ENCODE measurements at regions not wholly inside any gene's neighbourhood (a gene's known extent, or its start where the extent isn't known, plus 50 kb on each side); places are given as distances from the start of the nearest gene placed in this dataset.

DNA sequence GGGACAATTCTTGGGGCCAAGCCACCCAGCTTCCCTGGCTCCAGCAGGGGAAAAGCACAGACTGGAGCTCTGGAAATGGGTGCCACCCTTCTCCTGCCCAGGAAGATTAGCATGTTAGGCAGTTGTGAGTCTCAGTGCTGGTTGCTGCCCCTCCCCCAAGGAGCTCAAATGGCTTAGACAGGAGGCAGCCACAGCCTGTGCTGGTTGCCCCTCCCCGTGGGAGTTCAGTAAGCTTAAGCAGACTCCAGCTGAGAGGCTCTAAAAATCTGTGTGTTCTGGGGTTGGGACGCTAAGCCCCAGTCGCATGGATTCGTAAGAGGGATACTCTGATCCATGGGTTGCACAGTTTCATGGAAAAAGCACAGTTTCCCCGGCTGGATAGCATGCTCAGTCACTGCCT lies 92.7 kb upstream of the NDST3 start:
- Histone ChIP-seq H3K9me3 (no peaks in the 10 kb centered on the region), H3K27me3 (no peaks in the 10 kb centered on the region), H3K27ac (no peak overlapping the region), H3K4me3 (no peak overlapping the region), H3K36me3 (no peaks in the 10 kb centered on the region), H3K4me1 (no peaks in the 10 kb centered on the region)
- no peak for TF ChIP-seq POLR2A (IDR thresholded peaks at IDR 0.05)
- no peak for TF ChIP-seq CTCF (IDR thresholded peaks at IDR 0.05)
- no peak for DNase-seq
- intact Hi-C loops (cut with DNase I; ENCODE audit: low total_unique reads): no loop called here

DNA sequence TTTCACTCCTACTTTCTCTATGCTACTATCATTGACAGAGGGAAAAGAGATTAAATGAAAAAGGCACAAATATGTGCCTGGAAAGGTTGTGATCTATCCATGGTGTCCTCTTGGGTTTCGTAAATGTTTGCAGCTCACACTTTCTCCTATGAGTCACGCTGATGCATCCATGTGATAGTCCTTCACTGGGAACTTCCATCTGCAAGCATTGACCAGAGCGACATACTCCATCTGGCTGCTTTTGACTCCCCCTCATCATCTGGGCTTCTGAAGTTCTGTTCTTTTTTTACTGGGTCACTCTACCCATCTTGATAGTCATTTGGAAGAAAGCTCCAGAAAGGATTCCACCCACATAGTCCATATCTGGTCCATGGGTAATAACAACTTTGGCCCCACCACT lies 84.7 kb upstream of the NDST3 start:
- no peak for TF ChIP-seq CTCF (IDR thresholded peaks at IDR 0.05)
- TF ChIP-seq POLR2A (IDR thresholded peaks at IDR 0.05): no peak
- H3K36me3 ChIP-seq: no peaks in the 10 kb centered on the region
- no peak overlapping the region for H3K4me3 ChIP-seq
- no peak overlapping the region for H3K27ac ChIP-seq
- no peaks in the 10 kb centered on the region for H3K4me1 ChIP-seq
- H3K9me3 ChIP-seq: no peaks in the 10 kb centered on the region
- no peaks in the 10 kb centered on the region for H3K27me3 ChIP-seq
- intact Hi-C loops (cut with DNase I; ENCODE audit: low total_unique reads): no loop called here
- DNase-seq: no peak

DNA sequence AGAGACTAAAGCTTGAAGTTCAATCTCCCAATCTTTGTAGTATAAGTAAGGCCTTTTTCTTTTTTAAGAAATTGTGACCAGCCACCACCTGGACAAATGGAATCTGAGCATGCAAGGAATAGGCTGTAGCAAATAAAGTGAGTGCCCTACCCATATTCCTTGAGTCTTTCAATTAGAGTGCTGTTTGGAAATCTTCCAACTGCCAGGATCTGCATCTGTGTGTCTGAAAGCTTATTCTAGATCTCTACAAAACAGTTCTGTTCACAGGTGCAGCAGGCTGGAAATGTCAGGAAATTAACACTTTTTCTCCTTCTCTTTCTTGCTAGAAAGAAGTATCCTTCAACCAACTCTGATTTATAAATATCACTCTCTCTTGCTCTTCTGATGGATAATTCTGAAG lies 76.7 kb upstream of the NDST3 start:
- intact Hi-C loops (cut with DNase I; ENCODE audit: low total_unique reads): no loop called here
- Histone ChIP-seq H3K9me3 (no peaks in the 10 kb centered on the region), H3K36me3 (no peaks in the 10 kb centered on the region), H3K27ac (no peak overlapping the region), H3K4me1 (no peaks in the 10 kb centered on the region), H3K4me3 (no peak overlapping the region), H3K27me3 (no peaks in the 10 kb centered on the region)
- TF ChIP-seq CTCF (IDR thresholded peaks at IDR 0.05) (no peak), POLR2A (IDR thresholded peaks at IDR 0.05) (no peak)
- no peak for DNase-seq

- Histone ChIP-seq H3K27me3 (no peaks in the 10 kb centered on the region), H3K9me3 (no peaks in the 10 kb centered on the region), H3K4me3 (no peak overlapping the region), H3K36me3 (no peaks in the 10 kb centered on the region), H3K27ac (no peak overlapping the region), H3K4me1 (no peaks in the 10 kb centered on the region)
- intact Hi-C loops (cut with DNase I; ENCODE audit: low total_unique reads): no loop called here
- DNase-seq: no peak
- no peak for TF ChIP-seq CTCF (IDR thresholded peaks at IDR 0.05)
- no peak for TF ChIP-seq POLR2A (IDR thresholded peaks at IDR 0.05)
These were observed 68.7 kb upstream of the NDST3 start for GRCh38 chr4:117965622-117966021.

DNA sequence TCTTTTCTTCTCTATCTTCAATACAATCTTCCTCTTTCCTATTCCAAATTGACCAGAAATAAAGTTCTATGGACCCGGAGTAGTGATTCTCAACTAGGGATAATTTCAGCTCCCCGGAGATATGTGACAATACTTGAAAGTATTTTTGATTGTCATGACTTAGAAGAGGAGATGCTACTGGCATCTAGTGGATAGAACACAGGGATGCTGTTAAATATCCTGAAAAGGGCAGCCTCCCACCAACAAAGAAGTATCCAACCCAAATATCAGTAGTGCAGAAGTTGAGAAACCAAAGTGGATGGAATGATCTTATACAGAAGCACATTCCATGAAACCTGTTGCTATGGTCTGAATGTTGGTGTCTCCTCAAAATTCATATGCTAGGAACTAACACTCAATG lies 65.7 kb upstream of the NDST3 start:
- Histone ChIP-seq H3K9me3 (no peaks in the 10 kb centered on the region), H3K36me3 (no peaks in the 10 kb centered on the region), H3K4me1 (no peaks in the 10 kb centered on the region), H3K27me3 (no peaks in the 10 kb centered on the region), H3K4me3 (no peak overlapping the region), H3K27ac (no peak overlapping the region)
- intact Hi-C loops (cut with DNase I; ENCODE audit: low total_unique reads): no loop called here
- TF ChIP-seq CTCF (IDR thresholded peaks at IDR 0.05) (no peak), POLR2A (IDR thresholded peaks at IDR 0.05) (no peak)
- DNase-seq: no peak
